ENCODE measurements at regions not wholly inside any gene's neighbourhood (a gene's known extent, or its start where the extent isn't known, plus 50 kb on each side); places are given as distances from the start of the nearest gene placed in this dataset.

DNA sequence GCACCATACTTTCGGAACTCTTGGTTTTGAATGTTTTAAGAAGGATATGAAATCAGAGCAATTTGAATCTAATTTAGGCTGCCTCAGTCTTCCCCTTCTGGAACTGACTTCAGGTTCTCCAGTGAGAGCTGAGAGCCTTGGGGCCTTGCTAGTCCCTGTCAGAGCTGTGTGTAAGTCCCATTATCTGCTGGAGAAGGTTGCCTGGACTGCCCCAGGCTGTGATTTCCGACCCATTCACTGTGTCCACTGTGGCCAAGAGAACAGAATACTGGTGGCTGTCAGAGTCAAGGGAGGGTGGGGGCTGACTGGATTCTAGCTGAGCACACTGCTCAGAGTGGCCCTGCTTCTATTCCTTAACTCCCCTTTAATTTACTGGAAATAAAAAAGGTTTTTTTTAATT lies 278.0 kb downstream of the KCNS3 start:
- 82% methylated on average over 2 of the region's 2 CpGs; no CpG with 5 or more reads in 1 of the 2 experiments for WGBS, 2 experiments (ENCODE audit: extremely low coverage in 1 of 2, insufficient coverage in 1 of 2, insufficient read length in 1 of 2, insufficient replicate concordance in 2 of 2, low coverage in 1 of 2, low lambda C conversion rate in 2 of 2, missing lambda C conversion rate in 1 of 2)
- CTCF ChIA-PET (ENCODE audit: partially characterized antibody): interaction anchor here (1.3 kb wide), 1 partner anchor 9 kb away, joined by 6 read pairs; no protein-coding TSS in a partner anchor

More for the DNA sequence above, 278.0 kb downstream of the KCNS3 start:
- Histone ChIP-seq H4K8ac (ENCODE audit: extremely low read depth, insufficient read depth, low read length) (no peak overlapping the region), H3K9me3 (ENCODE audit: insufficient read depth in 2 of 2, low read depth in 1 of 2, low read length in 1 of 2) (no peaks in the 10 kb centered on the region), H3K79me2 (ENCODE audit: control insufficient read depth in 1 of 2, insufficient read depth in 2 of 2, low read length in 2 of 2) (no peaks in the 10 kb centered on the region), H3K9ac (replicated peaks in 1 of 4; ENCODE audit: extremely low read depth in 1 of 4, low read depth in 3 of 4, low read length in 3 of 4) (no peak overlapping the region), H2BK120ac (replicated peaks; ENCODE audit: low read depth, low read length) (no peak overlapping the region), H3K4me3 (ENCODE audit: extremely low read depth in 1 of 4, insufficient read depth in 2 of 4, low read depth in 3 of 4, low read length in 4 of 4) (no peak overlapping the region), H3K79me1 (ENCODE audit: low read depth, low read length) (no peaks in the 10 kb centered on the region), H4K5ac (ENCODE audit: insufficient read length, low read depth, low read length) (no peak overlapping the region), H4K91ac (replicated peaks; ENCODE audit: insufficient read length, low read length) (no peak overlapping the region), H3K4ac (replicated peaks; ENCODE audit: insufficient read length, low read depth, low read length) (no peak overlapping the region), H2BK5ac (ENCODE audit: low read depth, low read length) (no peak overlapping the region), H4K20me1 (replicated peaks in 1 of 2; ENCODE audit: control insufficient read depth in 1 of 2, insufficient read depth in 2 of 2, low read length in 2 of 2) (no peaks in the 10 kb centered on the region), H3K56ac (replicated peaks; ENCODE audit: insufficient read length, low read depth, low read length) (no peak overlapping the region), H3K14ac (ENCODE audit: insufficient read length) (no peak overlapping the region), H3K23me2 (ENCODE audit: low read depth, low read length) (no peaks in the 10 kb centered on the region), H3K18ac (ENCODE audit: extremely low read depth, low read length) (no peak overlapping the region), H3K36me3 (ENCODE audit: control insufficient read depth in 2 of 4, insufficient read depth in 4 of 4, low read length in 3 of 4) (no peaks in the 10 kb centered on the region), H3K4me2 (ENCODE audit: insufficient read depth in 1 of 2, low read depth in 2 of 2, low read length in 2 of 2) (no peak overlapping the region), H2BK20ac (ENCODE audit: low read length) (no peak overlapping the region), H3K4me1 (replicated peaks in 1 of 4; ENCODE audit: control insufficient read depth in 3 of 4, insufficient read depth in 4 of 4, low read length in 3 of 4) (no peaks in the 10 kb centered on the region), H2AFZ (ENCODE audit: low read length) (no peak overlapping the region), H2BK15ac (ENCODE audit: low read length) (no peak overlapping the region), H2BK12ac (ENCODE audit: low read depth, low read length) (no peak overlapping the region), H3K23ac (ENCODE audit: insufficient read length) (no peak overlapping the region), H2AK5ac (ENCODE audit: low read depth, low read length) (no peak overlapping the region), H3K27ac (ENCODE audit: low read depth, low read length) (no peak overlapping the region), H3K27me3 (replicated peaks in 1 of 4; ENCODE audit: control insufficient read depth in 3 of 4, extremely low read depth in 1 of 4, insufficient read depth in 3 of 4, low read length in 3 of 4) (no peaks in the 10 kb centered on the region)
- no peak for DNase-seq (ENCODE audit: low read depth in 1 of 2, low spot score in 2 of 2)
- TF ChIP-seq SIX5 (IDR thresholded peaks at IDR 0.05; ENCODE audit: low read depth, low read length) (no peak), JUND (IDR thresholded peaks at IDR 0.05; ENCODE audit: low read length) (no peak), FOSL1 (IDR thresholded peaks at IDR 0.05; ENCODE audit: insufficient read depth, low read depth, low read length) (no peak), EGR1 (IDR thresholded peaks at IDR 0.05; ENCODE audit: borderline replicate concordance, low read depth, low read length) (no peak), RNF2 (IDR thresholded peaks at IDR 0.05; ENCODE audit: borderline replicate concordance, low read depth, low read length, missing control alignments, poor library complexity, severe bottlenecking) (no peak), TAF1 (IDR thresholded peaks at IDR 0.05; ENCODE audit: low read depth, low read length) (no peak), BCL11A (IDR thresholded peaks at IDR 0.05; ENCODE audit: low read depth in 2 of 2, low read length in 2 of 2) (no peak), RFX5 (IDR thresholded peaks at IDR 0.05; ENCODE audit: borderline replicate concordance, low read depth, low read length) (no peak), CTBP2 (IDR thresholded peaks at IDR 0.05; ENCODE audit: borderline replicate concordance, insufficient read depth, insufficient read length, low read length) (no peak), KDM1A (IDR thresholded peaks at IDR 0.05; ENCODE audit: borderline replicate concordance, low read length) (no peak), SP4 (IDR thresholded peaks at IDR 0.05; ENCODE audit: low read length) (no peak)
- TF ChIP-seq, protein P1, sequence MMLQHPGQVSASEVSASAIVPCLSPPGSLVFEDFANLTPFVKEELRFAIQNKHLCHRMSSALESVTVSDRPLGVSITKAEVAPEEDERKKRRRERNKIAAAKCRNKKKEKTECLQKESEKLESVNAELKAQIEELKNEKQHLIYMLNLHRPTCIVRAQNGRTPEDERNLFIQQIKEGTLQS (IDR thresholded peaks at IDR 0.05; ENCODE audit: insufficient read depth, low read depth, low read length): no peak
- FAIRE-seq: no peak
- POLR2A ChIA-PET (ENCODE audit: partially characterized antibody): no interaction called here
